ENCODE measurements at regions not wholly inside any gene's neighbourhood (a gene's known extent, or its start where the extent isn't known, plus 50 kb on each side); places are given as distances from the start of the nearest gene placed in this dataset.

DNA sequence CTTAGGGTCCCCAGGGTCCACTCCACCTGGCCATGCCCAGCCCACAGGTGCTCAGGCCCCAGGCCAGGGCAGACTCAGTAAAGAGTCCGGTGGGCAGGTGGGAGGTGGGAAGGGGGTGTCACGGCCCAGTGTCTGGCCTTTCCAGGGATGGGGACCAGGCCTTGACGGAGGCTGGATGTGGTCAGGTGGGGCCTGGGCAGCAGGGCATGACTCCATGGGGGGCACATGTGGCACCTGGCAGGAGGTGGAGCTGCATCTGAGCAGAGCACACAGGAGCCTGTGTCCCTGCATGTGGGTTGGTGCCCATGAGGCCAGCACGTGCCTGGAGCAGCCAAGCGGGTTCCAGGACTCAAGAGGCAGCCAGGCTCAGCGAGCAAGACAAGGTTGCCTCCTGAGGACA, 132.9 kb downstream of the FAM53A start:
- TF ChIP-seq EZH2 (IDR thresholded peaks at IDR 0.05) (no peak), EZH2phosphoT487 (IDR thresholded peaks at IDR 0.05) (no peak)
- TF ChIP-seq, protein P1, sequence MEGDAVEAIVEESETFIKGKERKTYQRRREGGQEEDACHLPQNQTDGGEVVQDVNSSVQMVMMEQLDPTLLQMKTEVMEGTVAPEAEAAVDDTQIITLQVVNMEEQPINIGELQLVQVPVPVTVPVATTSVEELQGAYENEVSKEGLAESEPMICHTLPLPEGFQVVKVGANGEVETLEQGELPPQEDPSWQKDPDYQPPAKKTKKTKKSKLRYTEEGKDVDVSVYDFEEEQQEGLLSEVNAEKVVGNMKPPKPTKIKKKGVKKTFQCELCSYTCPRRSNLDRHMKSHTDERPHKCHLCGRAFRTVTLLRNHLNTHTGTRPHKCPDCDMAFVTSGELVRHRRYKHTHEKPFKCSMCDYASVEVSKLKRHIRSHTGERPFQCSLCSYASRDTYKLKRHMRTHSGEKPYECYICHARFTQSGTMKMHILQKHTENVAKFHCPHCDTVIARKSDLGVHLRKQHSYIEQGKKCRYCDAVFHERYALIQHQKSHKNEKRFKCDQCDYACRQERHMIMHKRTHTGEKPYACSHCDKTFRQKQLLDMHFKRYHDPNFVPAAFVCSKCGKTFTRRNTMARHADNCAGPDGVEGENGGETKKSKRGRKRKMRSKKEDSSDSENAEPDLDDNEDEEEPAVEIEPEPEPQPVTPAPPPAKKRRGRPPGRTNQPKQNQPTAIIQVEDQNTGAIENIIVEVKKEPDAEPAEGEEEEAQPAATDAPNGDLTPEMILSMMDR (IDR thresholded peaks at IDR 0.05): no peak

Measured in neural progenitor cell (in vitro differentiated cells).